ENCODE measurements at regions not wholly inside any gene's neighbourhood (a gene's known extent, or its start where the extent isn't known, plus 50 kb on each side); places are given as distances from the start of the nearest gene placed in this dataset.

DNA sequence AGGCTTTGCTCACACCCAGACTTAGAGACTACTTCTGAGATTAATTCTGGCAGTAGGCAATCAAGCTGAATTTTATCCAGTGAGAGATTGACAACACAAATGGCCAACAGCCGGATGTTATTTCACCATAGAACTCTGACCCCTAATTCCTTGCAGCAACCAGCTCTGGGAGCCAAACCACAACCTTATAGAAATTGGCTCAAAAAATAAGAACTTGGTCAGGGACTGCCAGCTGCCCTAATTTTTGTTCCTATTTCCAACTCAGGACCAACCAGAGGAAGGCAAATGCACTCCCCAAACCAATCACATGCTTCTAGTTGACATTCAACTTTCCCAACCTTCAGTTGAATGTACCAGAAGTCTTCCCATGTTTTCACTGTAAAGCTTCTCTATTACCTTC lies 269.7 kb downstream of the HS3ST1 start:
- TF ChIP-seq, protein P1, sequence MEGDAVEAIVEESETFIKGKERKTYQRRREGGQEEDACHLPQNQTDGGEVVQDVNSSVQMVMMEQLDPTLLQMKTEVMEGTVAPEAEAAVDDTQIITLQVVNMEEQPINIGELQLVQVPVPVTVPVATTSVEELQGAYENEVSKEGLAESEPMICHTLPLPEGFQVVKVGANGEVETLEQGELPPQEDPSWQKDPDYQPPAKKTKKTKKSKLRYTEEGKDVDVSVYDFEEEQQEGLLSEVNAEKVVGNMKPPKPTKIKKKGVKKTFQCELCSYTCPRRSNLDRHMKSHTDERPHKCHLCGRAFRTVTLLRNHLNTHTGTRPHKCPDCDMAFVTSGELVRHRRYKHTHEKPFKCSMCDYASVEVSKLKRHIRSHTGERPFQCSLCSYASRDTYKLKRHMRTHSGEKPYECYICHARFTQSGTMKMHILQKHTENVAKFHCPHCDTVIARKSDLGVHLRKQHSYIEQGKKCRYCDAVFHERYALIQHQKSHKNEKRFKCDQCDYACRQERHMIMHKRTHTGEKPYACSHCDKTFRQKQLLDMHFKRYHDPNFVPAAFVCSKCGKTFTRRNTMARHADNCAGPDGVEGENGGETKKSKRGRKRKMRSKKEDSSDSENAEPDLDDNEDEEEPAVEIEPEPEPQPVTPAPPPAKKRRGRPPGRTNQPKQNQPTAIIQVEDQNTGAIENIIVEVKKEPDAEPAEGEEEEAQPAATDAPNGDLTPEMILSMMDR (IDR thresholded peaks at IDR 0.05): no peak
- TF ChIP-seq EP300 (IDR thresholded peaks at IDR 0.05) (no peak), POLR2A (IDR thresholded peaks at IDR 0.05; ENCODE audit: low read length) (no peak), MYC (IDR thresholded peaks at IDR 0.05; ENCODE audit: borderline replicate concordance, low read length) (no peak), FOSB (CRISPR knock-in tag; IDR thresholded peaks at IDR 0.05) (no peak), ESRRA (IDR thresholded peaks at IDR 0.05; ENCODE audit: borderline replicate concordance, low read length) (no peak), NR3C1 (IDR thresholded peaks at IDR 0.05) (no peak), RFX5 (IDR thresholded peaks at IDR 0.05) (no peak), ZFP36 (IDR thresholded peaks at IDR 0.05; ENCODE audit: borderline replicate concordance, partially characterized antibody) (no peak)
- TF ChIP-seq, protein P2, sequence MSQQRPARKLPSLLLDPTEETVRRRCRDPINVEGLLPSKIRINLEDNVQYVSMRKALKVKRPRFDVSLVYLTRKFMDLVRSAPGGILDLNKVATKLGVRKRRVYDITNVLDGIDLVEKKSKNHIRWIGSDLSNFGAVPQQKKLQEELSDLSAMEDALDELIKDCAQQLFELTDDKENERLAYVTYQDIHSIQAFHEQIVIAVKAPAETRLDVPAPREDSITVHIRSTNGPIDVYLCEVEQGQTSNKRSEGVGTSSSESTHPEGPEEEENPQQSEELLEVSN (IDR thresholded peaks at IDR 0.05; ENCODE audit: borderline replicate concordance, low read depth): no peak
- TF ChIP-seq, protein P3, sequence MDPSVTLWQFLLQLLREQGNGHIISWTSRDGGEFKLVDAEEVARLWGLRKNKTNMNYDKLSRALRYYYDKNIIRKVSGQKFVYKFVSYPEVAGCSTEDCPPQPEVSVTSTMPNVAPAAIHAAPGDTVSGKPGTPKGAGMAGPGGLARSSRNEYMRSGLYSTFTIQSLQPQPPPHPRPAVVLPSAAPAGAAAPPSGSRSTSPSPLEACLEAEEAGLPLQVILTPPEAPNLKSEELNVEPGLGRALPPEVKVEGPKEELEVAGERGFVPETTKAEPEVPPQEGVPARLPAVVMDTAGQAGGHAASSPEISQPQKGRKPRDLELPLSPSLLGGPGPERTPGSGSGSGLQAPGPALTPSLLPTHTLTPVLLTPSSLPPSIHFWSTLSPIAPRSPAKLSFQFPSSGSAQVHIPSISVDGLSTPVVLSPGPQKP (IDR thresholded peaks at IDR 0.05; ENCODE audit: low read depth, low read length): no peak
- TF ChIP-seq, protein P4, sequence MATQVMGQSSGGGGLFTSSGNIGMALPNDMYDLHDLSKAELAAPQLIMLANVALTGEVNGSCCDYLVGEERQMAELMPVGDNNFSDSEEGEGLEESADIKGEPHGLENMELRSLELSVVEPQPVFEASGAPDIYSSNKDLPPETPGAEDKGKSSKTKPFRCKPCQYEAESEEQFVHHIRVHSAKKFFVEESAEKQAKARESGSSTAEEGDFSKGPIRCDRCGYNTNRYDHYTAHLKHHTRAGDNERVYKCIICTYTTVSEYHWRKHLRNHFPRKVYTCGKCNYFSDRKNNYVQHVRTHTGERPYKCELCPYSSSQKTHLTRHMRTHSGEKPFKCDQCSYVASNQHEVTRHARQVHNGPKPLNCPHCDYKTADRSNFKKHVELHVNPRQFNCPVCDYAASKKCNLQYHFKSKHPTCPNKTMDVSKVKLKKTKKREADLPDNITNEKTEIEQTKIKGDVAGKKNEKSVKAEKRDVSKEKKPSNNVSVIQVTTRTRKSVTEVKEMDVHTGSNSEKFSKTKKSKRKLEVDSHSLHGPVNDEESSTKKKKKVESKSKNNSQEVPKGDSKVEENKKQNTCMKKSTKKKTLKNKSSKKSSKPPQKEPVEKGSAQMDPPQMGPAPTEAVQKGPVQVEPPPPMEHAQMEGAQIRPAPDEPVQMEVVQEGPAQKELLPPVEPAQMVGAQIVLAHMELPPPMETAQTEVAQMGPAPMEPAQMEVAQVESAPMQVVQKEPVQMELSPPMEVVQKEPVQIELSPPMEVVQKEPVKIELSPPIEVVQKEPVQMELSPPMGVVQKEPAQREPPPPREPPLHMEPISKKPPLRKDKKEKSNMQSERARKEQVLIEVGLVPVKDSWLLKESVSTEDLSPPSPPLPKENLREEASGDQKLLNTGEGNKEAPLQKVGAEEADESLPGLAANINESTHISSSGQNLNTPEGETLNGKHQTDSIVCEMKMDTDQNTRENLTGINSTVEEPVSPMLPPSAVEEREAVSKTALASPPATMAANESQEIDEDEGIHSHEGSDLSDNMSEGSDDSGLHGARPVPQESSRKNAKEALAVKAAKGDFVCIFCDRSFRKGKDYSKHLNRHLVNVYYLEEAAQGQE (IDR thresholded peaks at IDR 0.05): no peak

Measured in A549 (cell line).